NK-92 treated with Interleukin-12 subunit alpha and Interleukin-12 subunit beta, amount 100 ng/mL, for 24 hours (cell line): ENCODE measurements at regions not wholly inside any gene's neighbourhood (a gene's known extent, or its start where the extent isn't known, plus 50 kb on each side); places are given as distances from the start of the nearest gene placed in this dataset.

Experiments
- DNase-seq: peaks from one replicate; lab custom pipeline; 2025; lab: John Stamatoyannopoulos, UW

DNA sequence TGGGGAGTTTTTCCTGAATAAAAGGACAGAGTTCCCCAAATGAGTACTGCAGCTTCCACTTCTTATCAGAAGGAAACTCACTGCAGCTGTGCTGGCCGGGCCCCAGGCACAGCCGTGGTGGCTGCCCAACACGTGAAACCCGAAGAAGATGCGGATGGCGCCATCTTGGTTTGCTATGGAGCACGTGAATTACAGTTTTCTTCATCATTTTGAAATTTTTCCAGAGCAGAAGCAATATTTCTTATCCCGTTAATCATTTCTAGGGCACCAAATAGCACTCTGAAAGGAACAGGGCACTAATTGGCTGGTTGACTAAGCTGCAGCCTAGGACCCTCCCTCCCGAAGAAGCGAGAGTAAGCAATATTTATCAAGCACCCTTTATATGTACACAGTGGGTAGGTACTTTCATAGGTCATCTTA, 63.2 kb upstream of the EPS8L3 start:
- no peak for DNase-seq

DNA sequence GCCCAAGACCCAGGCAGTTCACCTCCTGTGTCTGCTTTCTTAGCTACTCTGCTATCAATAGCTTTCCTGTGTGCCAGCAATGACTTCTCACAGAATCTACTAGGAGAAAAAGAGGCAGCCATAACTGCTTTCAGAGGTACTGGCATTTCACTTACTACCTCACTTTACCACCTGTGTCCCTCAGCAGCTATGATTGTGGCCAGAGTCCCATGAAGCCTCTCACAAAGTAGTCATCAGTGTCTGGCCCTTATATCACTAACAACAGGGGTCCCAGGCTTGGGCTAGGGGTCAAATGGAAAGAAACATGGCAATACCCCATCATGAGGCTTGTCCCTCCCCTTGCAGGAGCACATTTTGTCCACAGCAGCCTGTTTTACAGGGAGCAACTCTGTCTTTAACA, 62.7 kb upstream of the EPS8L3 start:
- DNase-seq = no peak

DNA sequence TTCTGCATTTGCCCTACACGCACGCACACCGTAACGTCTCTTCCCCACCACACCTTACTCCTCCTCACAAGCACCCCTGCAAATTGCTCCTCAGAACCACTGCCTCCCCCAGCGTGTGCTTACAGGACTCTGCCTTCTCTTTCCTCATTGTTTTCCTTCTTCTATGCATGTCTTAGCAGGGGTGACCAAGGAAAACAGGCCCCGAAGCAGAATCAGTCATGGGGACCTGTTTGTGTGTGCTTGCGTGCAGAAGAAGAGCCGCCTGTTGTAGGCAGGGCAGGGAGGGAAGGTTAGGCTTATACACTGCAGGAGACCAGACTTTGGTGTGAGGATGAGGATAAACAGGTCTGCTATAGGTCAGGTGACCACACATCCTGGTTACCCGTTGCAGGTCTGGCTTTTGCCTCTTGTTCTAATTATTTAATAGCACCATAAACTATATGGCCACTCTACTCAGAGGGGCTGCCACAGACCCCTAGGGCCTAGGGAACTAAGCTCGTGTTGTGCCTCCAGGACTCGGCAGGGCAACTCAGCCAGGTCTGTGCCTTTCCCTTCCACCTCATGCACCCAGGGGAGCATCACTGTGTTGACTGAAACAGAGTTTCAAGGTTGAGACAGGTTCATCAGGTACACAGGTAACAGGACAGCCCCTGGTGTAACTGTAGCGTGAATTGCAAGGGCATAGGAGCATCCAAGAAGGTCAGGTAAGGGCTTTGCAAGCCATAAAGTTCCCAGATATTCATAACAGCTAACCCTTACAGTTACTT, 60.8 kb upstream of the EPS8L3 start:
- DNase-seq = no peak

DNA sequence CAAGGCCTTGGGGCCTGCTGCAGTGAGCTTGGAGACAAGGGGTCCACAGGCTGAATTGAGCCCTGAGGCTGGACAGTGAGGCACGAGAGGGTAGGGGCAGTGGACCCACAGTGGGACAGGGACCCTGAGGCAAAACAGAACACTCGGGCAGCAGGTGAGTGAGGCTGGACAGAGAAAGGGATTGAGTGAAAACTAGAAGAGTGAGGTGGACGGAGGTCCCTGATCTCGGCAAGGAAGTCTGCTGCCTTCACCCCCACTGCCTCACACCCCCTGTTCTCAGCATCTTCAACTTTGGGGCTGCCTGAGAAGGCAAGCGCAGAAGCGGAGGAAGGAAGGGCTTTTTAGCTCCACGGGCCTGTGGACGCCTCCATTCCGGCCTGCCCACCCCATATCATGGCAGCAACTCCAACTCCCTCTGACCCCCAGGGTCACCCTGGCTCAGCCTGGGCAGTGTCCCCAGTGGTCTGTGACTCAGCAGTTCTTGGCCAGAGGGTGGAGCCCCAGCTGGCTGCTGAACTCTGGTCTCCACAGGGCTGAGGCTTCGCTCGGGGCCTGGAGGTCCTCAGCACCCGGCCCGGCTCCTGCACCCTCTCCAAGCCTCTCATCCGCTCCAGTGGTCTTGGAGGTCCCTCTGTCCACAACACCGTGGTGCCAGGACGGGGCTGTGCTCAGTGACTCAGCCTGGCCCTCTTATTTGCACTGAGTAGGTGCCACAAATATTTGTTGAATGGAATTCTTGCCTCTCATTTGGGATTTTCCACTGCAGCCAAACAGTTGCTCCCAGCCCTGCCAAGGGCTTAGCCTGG, 60.0 kb upstream of the EPS8L3 start:
- peak; percentile 42 for DNase-seq

DNA sequence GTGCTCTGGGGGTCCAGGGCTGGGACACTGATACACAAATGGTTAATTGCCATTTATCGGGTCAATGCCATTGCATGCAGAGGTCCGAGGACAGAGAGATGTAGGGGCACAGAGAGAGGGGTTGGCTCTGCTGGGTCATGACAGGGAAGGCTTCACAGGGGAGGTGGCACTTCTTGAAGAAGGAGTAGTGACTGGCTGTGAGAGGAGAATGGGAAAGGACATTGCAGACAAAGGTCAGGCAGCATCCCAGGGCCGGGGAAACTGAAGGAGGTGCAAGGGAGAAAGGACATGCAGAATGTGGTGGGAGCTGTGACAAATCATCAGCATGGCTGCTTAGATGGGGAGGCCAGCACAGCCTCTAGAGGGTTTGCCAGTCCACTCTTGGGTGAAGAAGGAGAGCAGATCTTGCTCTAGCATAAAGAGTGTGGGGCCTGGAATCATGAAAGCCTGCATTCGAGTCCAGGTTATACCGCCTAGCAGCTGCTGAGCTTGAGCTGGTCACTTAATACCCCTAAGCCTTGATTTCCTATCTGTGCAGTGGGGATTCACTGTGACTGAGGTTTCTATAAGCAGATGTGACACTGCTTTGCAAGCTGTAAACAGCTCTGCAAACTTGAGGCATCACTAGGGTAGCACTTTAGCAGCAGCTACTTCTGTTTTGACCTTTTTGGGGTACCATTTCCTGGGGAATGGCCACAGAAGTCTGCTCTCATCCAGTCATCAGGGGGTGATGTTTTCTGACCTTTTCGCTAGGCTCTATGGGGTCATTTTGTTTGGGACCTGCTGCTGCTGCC, 59.2 kb upstream of the EPS8L3 start:
- no peak for DNase-seq

DNA sequence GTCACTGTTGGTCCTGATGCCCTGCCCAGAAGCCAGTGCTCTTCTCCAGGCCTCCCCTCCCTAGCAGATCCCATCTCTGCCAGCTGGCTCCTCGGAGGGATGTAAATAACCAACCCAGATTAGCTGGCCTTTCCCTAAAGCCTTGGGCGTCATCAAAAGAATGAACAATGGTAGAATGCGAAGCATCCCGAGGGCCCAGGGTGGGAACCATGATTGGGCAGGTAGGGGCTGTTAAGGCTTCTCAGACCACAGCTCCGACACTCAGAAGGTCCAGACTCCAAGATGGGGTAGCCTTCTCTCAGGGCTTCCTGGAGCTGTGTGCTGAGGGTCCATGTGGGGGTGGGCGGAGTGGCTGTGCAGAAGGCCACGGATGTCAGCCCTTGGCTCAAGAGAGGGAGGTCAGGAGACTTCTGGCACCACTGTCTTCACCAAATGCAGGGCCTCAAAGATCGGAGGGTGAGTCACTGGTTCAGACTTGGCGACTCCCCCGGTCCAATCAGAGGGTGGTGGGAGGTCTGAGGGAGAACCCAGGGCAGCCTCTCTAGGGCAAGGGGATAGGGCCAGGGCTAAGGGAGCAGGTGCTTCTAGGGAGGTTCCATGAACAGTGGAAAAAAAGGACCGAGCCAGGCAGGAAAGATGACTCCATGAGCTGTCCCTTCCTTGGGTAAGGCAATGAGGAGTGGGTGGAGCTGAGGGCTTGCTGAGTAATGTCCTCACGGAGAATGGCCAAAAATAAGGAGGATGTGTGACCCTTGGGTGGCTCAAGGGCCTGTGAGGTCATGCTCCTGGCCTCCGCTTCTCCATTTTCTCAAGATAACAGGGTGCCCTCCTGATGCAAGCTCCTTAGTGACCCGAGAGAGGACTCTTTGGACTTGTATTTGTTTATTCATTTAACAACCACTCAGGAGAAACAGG, 58.4 kb upstream of the EPS8L3 start:
- DNase-seq = peak; percentile 75

DNA sequence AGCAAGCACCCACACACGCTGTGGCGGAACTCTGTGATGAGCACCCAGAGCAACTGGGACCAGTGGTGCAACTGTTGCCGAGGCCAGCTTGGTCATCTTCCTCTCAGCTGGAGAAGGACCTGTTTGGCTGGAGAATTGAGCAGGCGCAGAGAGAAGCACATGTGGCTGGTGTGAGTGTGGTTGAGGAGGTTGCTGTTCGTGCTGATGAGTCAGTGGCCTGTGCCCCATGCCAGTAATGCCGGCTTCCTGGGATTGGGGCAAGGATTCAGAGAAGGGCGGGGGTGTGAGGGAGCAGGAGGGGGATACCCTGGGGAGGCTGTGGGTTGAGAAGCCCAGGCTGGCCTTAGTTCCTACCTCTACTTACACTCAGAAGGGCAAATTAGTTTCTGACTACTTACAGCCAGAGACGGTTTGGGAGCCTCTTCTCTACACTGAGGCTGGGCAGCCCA, 57.5 kb upstream of the EPS8L3 start:
- DNase-seq = peak; percentile 85

DNA sequence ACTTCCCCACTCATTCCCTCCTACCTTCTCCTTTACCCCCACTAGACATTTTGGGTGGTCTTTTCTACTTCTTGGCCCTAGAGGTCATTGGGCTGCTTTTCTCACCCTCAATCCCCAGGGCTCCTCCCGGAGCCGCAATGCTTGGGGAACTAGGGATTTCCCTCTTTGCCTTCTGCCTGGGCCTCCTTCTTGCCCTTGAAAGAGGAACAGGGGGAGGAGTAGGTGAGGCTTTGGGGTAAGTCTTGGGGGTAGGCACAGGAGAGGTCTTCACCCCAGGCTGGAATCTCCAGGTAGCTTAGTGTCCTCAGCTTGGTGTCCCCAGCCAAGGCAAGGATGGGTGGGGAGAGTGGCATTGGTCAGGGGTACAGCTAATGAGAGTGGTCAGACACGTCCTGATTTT, 56.2 kb upstream of the EPS8L3 start:
- DNase-seq = no peak

DNA sequence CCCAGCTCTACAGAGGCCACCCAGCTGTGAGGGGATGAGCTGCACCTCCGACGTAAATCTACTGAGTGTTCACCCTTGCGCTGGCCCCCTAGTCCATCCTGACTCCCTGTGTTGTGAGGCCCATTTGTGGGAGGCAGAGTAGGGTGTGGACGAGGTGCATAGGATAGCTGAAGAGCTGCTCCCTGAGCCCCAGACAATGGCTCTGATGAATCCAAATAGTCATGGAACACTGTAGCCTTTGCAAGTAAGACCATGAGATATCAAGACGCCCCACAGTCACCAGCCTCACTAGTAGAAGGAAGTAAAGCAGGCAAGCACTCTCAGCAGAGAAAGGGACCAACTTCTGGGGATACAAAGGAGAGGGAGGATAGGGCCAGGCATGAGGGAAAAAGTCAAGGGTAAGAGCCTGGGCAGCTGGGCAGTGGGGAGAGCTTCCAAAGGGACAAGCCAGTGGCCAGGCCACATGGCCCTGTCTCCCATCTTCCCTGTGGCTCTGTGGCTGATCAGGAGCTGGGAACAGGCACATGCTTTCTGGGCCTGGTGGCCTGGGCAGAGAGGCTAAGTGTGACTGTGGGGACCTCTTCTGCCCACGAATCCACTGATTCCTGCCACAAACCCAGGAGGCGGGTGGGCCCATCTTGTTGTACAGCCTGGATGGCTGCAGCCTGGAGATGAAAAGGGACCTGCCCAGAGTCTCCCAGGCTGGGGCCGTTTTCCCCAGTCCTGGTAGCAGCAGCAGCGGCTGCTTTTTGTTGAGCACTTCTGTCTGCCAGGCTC, 55.5 kb upstream of the EPS8L3 start:
- DNase-seq = no peak

DNA sequence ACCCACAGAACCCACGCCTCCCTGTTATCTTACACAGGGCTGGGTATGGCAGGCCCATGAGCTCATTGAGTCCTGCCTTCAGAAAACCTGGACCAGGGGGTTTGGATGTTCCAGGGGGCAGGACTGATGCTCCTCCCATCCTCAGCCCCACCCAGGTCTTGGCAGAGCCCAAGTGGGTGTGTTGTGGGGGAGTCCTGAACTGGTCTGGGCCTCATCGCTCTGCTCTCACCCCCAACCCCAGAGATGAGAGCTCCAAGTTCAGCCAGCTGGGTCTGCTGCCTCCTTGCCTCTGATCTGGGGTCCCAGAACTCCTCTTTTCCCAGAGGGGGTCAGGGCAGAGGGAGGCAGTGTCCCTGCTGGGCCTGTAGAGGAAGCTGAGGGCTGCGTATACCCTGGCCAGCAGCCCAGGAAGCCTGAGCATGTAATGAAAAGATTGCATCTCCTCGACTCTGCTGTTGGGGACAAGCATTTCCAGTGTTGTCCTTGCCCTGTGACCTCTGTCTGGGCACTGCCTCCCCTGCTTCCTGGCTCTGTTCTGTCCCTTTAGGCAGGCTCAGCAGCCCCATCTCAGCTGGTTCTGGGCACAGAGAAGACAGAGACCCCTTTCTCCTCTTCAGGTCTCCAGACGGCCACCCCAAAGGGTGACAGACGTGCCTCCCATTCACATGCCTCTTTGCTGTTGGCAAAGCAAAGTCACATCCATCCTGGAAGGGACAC, 54.7 kb upstream of the EPS8L3 start:
- DNase-seq = no peak

DNA sequence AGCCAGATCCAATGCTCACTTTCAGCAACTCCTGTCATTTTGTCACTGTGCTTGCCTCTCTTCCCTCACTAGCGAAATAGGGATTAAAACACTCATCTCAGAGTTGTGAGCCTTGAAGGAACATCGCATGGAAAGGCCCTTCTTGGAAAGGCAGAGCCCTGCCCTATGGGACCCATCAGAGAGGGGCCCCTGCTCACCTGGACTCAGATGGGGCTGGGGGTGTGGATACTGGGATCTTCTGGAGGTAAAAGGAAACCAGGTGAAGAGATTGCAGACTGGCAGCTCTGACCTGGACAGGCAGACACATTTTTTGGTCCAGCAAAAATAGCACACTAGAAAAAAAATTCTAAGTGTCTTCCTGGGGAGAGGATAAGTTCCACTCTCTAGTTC, 54.2 kb upstream of the EPS8L3 start:
- DNase-seq = no peak

DNA sequence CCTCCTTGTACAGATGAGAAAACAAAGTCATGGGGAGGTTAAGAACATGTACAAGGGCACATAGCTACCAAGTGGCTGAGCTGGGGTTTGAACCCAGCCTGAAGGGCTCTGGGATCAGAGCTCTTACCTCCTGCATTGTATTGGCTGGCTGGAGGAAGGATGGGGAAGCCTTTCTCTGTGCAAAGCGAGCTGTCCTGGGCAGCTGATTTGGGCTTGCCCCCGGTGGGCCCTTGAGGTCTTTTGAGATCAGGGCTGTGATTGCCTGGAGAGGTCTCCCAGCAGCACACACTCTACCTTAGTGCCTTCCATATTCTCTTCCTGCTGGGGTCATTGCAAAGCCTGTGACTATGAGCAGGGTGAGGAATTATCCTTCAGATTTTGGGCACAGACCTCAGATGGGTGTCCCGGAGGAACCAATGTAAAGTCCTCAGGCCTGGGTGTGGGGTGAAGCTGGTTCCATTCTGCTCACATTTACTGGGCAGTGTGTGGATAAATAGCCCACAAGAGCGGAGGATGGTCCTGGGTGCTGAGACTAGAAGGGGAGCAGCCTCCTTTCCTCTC, 53.3 kb upstream of the EPS8L3 start:
- DNase-seq = no peak

DNA sequence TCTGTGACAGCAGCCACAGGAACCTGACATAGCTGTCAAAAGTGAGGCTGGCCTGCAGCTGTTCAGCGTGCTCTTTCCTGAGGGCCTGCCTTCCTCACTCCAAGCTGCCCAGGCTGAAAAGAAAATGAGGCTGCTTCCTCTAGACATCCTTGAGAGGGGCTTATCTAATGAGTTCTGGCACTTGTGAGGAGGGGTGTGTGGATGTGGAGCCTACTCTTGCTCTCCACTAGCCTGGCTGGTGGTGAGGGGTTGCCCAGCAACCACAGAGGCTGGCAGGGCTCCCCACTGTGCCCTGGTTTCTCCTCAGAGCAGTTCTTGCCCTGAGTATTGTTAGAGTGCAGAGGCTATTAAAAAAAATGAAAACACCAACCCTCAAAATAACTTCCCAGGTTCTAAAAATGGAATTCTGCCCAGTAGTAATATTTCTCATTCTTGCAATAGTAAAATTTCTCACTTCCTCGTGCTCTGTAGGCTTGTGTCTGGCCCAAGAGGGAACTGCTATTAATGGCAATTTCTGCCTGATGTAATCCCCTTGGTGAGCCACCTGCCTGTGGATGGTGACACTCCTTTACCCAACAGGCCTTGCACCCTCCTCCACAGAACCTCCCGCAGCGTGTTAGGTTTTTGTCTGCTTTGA, 52.6 kb upstream of the EPS8L3 start:
- DNase-seq = no peak

DNA sequence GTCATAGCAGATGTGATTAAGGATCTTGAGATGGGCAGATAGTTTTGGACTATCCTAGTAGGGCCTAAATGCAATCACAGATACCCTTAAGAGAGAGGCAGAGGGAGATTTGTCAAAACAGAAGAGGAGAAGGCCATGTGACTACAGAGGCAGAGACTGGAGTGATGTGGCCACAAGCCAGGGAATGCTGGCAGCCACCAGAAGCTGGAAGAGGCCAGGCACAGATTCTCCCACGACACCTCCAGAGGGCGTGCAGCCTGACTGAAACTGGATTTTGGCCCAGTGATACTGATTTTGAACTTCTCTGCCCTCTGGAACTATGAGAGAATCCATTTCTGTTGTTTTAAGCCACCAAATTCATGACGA, 52.1 kb upstream of the EPS8L3 start:
- no peak for DNase-seq

DNA sequence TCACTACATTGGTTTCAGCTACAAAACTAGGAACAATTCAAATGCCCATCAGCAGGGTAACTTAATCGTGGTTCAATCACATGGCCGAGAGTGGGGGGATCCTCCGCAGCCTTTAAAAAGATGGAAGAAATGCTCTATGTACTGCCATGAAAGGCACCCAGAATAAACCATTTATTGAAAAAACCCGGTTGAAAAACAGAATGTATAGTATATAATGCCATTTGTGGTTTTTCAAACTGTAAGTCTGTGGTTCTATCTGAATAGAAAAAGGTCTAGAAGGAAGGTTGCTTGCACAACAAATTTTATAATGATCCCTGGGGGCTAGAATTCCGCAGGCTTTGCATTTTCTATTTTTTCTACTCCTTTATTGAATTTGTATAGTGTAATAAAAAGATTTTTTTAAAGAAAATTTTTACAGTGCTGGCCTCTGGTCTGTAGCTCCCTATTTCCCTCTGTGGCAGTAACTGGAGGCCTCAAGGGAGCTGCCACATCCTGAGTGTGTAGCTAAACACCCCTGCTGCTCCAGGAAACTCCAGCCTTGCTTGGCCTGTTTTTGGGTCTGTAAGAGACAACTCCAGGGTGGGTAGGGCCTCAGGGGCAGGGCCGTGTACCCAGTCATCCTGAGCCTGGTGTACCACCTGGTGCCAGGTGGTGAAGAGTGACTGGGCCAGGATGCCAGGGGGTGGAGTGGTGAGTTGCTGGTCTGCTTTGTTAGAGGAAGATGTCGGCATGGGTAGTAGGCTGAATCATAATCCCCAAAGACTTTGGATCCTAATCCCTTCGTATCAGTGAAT, 51.5 kb upstream of the EPS8L3 start:
- no peak for DNase-seq

DNA sequence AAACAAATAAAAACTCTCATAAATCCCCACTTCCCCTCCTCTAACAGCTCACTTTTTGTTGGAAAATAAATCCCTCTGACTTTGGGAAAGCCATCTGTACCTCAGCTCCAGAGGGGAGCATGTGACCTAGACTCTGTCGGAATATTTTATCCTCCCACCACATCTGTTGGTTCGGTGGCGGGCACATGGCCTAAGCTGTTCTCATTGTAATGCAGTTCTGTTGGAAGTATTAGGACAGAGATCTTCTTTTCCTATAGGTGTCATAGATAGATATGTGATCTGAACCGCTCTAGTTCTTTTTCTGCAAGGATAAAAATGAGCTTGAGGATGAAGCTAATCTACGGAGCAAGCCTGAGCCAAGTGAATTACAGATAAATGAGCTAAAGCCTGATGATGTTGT, 50.5 kb upstream of the EPS8L3 start:
- DNase-seq = no peak
